Gastroesophageal sphincter (tissue), 3 donors: ENCODE measurements at regions not wholly inside any gene's neighbourhood (a gene's known extent, or its start where the extent isn't known, plus 50 kb on each side); places are given as distances from the start of the nearest gene placed in this dataset.

Source experiments
- EP300 ChIP-seq: sonication (generic); formaldehyde crosslinking; IDR thresholded peaks from one replicate; pipeline ENCODE4 v1.6.1; 2017; ENCODE audit warnings: antibody characterized with exemption, mild to moderate bottlenecking
- POLR2A ChIP-seq, 2 donors: fragments of 450-650 bp; IDR thresholded peaks; one replicate each; pipeline ENCODE4 v1.6.1; 2017; ENCODE audit warnings: antibody characterized with exemption in 2 of 2, mild to moderate bottlenecking in 2 of 2, moderate library complexity in 1 of 2
- POLR2AphosphoS5 ChIP-seq: sonication (generic); formaldehyde crosslinking; IDR thresholded peaks from one replicate; pipeline ENCODE4 v1.6.1; 2017; ENCODE audit warnings: antibody characterized with exemption
- TF ChIP-seq, protein P1 (sequence below), 4 experiments: fragments of 200-600 bp in 2 of 4; fragments of 450-650 bp in 2 of 4; sonication (generic) in 1 of 4; IDR thresholded peaks; one replicate each; pipeline ENCODE4 v1.5.1; 2017 to 2019; ENCODE audit warnings: antibody characterized with exemption in 4 of 4, mild to moderate bottlenecking in 2 of 4, moderate library complexity in 2 of 4

DNA sequence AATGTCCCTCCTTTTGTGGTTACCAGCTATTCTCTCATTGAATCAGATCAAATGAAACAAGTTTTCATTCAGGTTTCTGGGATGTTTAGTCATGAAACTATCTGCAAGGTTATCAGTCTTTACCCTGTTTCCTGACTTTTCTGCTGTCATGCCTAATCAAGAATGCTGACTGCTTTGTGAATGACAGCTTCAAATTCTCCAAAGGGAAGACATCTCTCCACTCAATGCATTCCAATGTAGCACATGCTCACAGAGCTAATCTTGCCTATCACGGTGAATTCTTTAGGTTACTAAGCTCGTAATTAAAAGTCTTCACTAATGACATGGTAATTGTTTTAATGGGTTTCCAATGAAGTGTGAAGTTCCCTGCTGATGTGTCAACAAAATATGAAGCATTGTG lies 1068.5 kb downstream of the PCDH7 start:
- TF ChIP-seq POLR2A (IDR thresholded peaks at IDR 0.05) (no peak), EP300 (no peak), POLR2AphosphoS5 (no peak)
- TF ChIP-seq, protein P1, sequence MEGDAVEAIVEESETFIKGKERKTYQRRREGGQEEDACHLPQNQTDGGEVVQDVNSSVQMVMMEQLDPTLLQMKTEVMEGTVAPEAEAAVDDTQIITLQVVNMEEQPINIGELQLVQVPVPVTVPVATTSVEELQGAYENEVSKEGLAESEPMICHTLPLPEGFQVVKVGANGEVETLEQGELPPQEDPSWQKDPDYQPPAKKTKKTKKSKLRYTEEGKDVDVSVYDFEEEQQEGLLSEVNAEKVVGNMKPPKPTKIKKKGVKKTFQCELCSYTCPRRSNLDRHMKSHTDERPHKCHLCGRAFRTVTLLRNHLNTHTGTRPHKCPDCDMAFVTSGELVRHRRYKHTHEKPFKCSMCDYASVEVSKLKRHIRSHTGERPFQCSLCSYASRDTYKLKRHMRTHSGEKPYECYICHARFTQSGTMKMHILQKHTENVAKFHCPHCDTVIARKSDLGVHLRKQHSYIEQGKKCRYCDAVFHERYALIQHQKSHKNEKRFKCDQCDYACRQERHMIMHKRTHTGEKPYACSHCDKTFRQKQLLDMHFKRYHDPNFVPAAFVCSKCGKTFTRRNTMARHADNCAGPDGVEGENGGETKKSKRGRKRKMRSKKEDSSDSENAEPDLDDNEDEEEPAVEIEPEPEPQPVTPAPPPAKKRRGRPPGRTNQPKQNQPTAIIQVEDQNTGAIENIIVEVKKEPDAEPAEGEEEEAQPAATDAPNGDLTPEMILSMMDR (IDR thresholded peaks at IDR 0.05), result no peak
